Endothelial cell (in vitro differentiated cells): ENCODE measurements at regions not wholly inside any gene's neighbourhood (a gene's known extent, or its start where the extent isn't known, plus 50 kb on each side); places are given as distances from the start of the nearest gene placed in this dataset.

Experiments
- DNase-seq: peaks from one replicate; pipeline ENCODE4 v3.0.0; 2021; ENCODE audit warnings: low spot score
- H3K27ac Mint-ChIP-seq: one replicate; pipeline ENCODE4 v1.8.0; 2021; ENCODE audit warnings: mixed read lengths, inconsistent platforms; ENCODE audit not compliant: unreplicated experiment
- H3K27me3 Mint-ChIP-seq: one replicate; pipeline ENCODE4 v1.8.0; 2021; ENCODE audit warnings: mild to moderate bottlenecking, moderate library complexity, mixed read lengths, inconsistent platforms; ENCODE audit not compliant: unreplicated experiment
- H3K36me3 Mint-ChIP-seq: one replicate; pipeline ENCODE4 v1.8.0; 2021; ENCODE audit warnings: mild to moderate bottlenecking, low read depth, mixed read lengths, inconsistent platforms; ENCODE audit not compliant: unreplicated experiment
- H3K4me1 Mint-ChIP-seq: one replicate; pipeline ENCODE4 v1.8.0; 2021; ENCODE audit warnings: mild to moderate bottlenecking, mixed read lengths, inconsistent platforms; ENCODE audit not compliant: unreplicated experiment
- H3K4me3 Mint-ChIP-seq: one replicate; pipeline ENCODE4 v1.8.0; 2021; ENCODE audit warnings: mild to moderate bottlenecking, mixed read lengths, inconsistent platforms; ENCODE audit not compliant: unreplicated experiment
- H3K9me3 Mint-ChIP-seq: one replicate; pipeline ENCODE4 v1.8.0; 2021; ENCODE audit warnings: mixed read lengths, inconsistent platforms; ENCODE audit not compliant: unreplicated experiment
- TF ChIP-seq, protein P1 (sequence below): fragments of 200-600 bp; sonication (generic); IDR thresholded peaks from one replicate; pipeline ENCODE4 v1.5.0; 2021; ENCODE audit warnings: antibody characterized with exemption; ENCODE audit not compliant: unreplicated experiment

DNA sequence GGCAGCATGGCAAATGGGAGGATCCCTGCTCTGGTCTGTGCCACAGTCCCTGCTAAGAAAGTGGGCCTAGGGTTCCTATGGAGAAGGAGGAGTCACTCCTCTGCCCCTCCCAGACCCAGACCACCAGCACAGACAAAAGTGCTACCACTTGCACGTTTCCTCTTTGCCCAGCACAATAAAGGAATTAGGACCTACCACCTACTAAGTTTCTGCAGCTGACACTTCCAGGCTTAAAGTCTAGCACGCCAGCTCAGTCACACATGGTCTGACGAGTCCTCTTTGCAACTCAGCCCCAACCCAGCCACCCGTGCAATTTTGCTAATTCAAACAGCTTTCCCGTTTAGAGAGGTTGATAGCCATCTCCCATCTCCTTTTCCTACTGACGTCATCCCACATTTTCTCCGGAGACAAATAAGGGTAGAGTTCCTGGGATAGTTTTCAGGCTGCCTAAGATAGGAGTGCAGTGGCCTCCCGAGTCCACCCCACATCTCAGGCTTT lies 66.2 kb upstream of the PTGR2 start:
- Mint-ChIP-seq H3K9me3 (no peaks in the 10 kb centered on the region), H3K36me3 (peaks cover 7% of the 10 kb centered on the region), H3K4me3 (peak overlapping the region; percentile 95), H3K27ac (peak overlapping the region; percentile 96), H3K27me3 (peaks cover 15% of the 10 kb centered on the region), H3K4me1 (peaks cover 46% of the 10 kb centered on the region)
- TF ChIP-seq, protein P1, sequence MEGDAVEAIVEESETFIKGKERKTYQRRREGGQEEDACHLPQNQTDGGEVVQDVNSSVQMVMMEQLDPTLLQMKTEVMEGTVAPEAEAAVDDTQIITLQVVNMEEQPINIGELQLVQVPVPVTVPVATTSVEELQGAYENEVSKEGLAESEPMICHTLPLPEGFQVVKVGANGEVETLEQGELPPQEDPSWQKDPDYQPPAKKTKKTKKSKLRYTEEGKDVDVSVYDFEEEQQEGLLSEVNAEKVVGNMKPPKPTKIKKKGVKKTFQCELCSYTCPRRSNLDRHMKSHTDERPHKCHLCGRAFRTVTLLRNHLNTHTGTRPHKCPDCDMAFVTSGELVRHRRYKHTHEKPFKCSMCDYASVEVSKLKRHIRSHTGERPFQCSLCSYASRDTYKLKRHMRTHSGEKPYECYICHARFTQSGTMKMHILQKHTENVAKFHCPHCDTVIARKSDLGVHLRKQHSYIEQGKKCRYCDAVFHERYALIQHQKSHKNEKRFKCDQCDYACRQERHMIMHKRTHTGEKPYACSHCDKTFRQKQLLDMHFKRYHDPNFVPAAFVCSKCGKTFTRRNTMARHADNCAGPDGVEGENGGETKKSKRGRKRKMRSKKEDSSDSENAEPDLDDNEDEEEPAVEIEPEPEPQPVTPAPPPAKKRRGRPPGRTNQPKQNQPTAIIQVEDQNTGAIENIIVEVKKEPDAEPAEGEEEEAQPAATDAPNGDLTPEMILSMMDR, result no peak
- peak; percentile 33 for DNase-seq

DNA sequence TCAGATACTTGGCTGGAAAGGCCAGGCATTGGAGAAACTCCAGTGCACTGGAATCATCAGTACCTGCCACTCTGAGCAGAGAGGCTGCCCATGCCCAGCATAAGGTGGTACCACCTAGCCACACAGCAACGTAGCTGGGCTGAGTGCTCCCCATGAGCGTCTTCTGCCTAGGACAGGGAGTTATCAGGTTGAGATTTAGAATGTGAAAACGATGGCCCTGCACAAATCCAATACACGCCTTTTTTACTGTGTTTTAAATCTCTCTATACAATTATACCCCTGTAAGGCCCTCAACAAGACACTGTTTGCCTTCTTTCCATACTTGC lies 66.7 kb upstream of the PTGR2 start:
- Mint-ChIP-seq H3K36me3 (peaks cover 7% of the 10 kb centered on the region), H3K9me3 (no peaks in the 10 kb centered on the region), H3K4me3 (peak overlapping the region; percentile 95), H3K4me1 (peaks cover 46% of the 10 kb centered on the region), H3K27me3 (peaks cover 15% of the 10 kb centered on the region), H3K27ac (peak overlapping the region; percentile 96)
- TF ChIP-seq, protein P1, result no peak
- DNase-seq, result no peak

DNA sequence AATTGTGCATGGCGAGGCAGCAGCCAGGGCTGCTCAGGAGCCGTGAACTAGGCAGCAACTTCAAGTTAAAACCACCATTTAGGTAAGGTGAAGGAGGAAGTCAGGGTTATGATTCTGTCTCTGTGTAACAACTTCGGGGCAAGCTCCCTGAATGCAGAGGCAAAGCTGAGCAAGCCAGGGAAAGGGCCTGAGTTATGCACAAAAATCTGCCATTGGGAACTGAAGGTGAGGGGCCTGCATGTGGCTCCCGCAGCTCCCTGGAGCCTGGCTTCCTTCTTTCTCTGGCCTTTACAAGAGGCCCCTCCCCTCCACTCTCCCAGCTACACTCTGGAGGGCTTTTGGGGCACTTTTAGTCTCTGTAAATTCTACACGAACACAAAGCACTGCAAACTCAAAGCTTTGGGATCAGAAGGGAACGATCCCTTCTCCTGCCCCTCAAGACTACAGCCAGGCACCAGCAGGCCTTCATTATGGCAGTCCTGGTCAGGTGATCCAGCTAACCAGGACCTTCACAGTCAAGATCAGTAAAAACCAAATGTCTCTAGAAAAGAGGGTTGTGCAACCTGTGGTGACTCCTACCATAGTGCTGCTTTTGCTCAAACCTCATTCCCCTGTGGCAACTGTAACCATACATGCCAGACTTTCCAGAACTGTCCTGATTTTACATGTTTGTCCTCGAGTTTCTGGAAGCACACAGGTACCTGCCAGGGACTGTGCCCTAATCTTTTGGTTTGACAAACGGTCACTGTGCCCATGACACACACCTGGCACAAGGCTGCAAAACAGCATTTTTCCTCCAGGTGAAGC lies 67.2 kb upstream of the PTGR2 start:
- H3K4me3 Mint-ChIP-seq, result peak overlapping the region; percentile 31
- peaks cover 46% of the 10 kb centered on the region for H3K4me1 Mint-ChIP-seq
- TF ChIP-seq, protein P1, result no peak
- H3K9me3 Mint-ChIP-seq, result no peaks in the 10 kb centered on the region
- peaks cover 7% of the 10 kb centered on the region for H3K36me3 Mint-ChIP-seq
- peak overlapping the region; percentile 82 for H3K27ac Mint-ChIP-seq
- no peak for DNase-seq
- H3K27me3 Mint-ChIP-seq, result peaks cover 15% of the 10 kb centered on the region

DNA sequence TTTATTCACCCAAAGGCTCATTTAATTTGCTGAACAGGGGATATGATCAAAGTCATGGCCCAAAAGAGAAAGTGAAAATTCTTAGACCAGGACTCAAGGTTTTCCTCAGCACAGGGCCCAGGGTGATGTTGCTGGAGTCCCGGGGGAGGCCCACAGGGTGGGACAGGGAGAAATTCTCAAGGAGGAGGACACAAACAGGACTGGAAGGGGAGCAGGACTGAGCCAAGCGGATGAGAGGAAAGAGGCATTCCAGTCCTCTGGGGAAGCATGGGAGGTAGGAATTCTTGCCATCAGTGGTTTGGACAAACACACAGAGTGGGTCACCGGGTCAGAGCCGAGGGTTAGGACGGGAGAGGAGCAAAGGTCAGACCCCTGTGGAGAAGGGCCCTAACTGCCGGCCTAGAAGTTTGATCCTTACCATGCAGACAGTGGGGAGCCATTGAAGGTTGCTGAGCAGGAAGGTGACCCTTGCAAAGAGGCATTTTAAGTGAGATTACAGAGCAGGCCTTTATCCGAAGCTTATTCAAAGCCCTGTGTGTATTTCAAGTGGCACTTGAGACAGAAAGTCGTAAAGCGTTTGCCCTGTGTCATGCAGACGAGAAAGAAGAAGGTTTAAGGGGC lies 68.4 kb upstream of the PTGR2 start:
- peak overlapping the region; percentile 79 for H3K27ac Mint-ChIP-seq
- H3K4me1 Mint-ChIP-seq, result peaks cover 50% of the 10 kb centered on the region
- no peak for DNase-seq
- TF ChIP-seq, protein P1, result no peak
- no peaks in the 10 kb centered on the region for H3K9me3 Mint-ChIP-seq
- H3K4me3 Mint-ChIP-seq, result peak overlapping the region; percentile 73
- H3K36me3 Mint-ChIP-seq, result peaks cover 7% of the 10 kb centered on the region
- peaks cover 13% of the 10 kb centered on the region for H3K27me3 Mint-ChIP-seq

DNA sequence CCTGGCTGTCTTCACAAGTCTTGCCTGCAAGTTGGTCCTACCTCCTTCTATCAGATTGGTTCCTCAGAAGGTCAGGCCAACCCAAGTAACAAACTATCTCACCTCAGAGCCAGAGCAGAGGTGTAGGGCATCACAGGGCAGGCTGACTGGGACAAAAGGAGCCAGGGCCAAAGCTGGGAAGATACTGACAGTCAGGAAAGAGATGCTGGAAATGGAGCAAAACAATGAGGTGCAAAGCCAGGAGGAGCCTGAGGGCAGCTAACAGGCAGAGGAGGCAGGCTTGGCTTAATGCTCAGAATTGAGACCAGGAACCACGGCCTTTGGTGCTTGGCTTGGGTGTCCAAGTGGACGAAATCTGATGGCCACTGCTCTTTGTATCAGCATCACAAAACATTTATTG lies 68.4 kb upstream of the PNMA1 start:
- Mint-ChIP-seq H3K4me3 (no peak overlapping the region), H3K9me3 (no peaks in the 10 kb centered on the region), H3K36me3 (peaks cover 8% of the 10 kb centered on the region), H3K4me1 (peaks cover 44% of the 10 kb centered on the region), H3K27ac (no peak overlapping the region), H3K27me3 (peaks cover 13% of the 10 kb centered on the region)
- no peak for DNase-seq
- TF ChIP-seq, protein P1, result no peak
